Liver (tissue), 3 donors: ENCODE measurements at regions not wholly inside any gene's neighbourhood (a gene's known extent, or its start where the extent isn't known, plus 50 kb on each side); places are given as distances from the start of the nearest gene placed in this dataset.

Experiments used
- EGR1 ChIP-seq, 2 donors: IDR thresholded peaks; 2 replicates each; pipeline ENCODE4 v1.6.1; 2016 to 2018; ENCODE audit warnings: antibody characterized with exemption in 2 of 2, low read depth in 2 of 2
- GABPA ChIP-seq, 2 donors: IDR thresholded peaks in 1 of 2; conservative IDR thresholded peaks in 1 of 2; 2 replicates each; pipeline ENCODE4 v1.6.1; 2016; ENCODE audit warnings: antibody characterized with exemption in 2 of 2, mild to moderate bottlenecking in 1 of 2, moderate library complexity in 1 of 2
- JUND ChIP-seq, 2 donors: IDR thresholded peaks; 2 replicates each; pipeline ENCODE4 v1.6.1; 2016; ENCODE audit warnings: antibody characterized with exemption in 2 of 2
- SP1 ChIP-seq: IDR thresholded peaks from 2 replicates; pipeline ENCODE4 v1.6.1; 2018; ENCODE audit warnings: antibody characterized with exemption, mild to moderate bottlenecking
- TAF1 ChIP-seq: conservative IDR thresholded peaks from 2 replicates; pipeline ENCODE4 v1.6.1; 2016; ENCODE audit warnings: antibody characterized with exemption, mild to moderate bottlenecking
- TF ChIP-seq, protein P1 (sequence below): IDR thresholded peaks from 2 replicates; pipeline ENCODE4 v1.6.1; 2016; ENCODE audit warnings: antibody characterized with exemption
- TF ChIP-seq, protein P2 (sequence below): fragments of 150-350 bp; IDR thresholded peaks from 2 replicates; pipeline ENCODE4 v1.5.1; 2017; ENCODE audit warnings: improper control_type of control experiment, low read depth, low read length; ENCODE audit not compliant: missing input control
- TF ChIP-seq, protein P3 (sequence below): IDR thresholded peaks from 2 replicates; pipeline ENCODE4 v1.6.1; 2016; ENCODE audit warnings: antibody characterized with exemption
- TF ChIP-seq, protein P4 (sequence below): IDR thresholded peaks from 2 replicates; pipeline ENCODE4 v1.6.1; 2016; ENCODE audit warnings: antibody characterized with exemption, mild to moderate bottlenecking
- donor health status: healthy.
- donor health status: healthy.

DNA sequence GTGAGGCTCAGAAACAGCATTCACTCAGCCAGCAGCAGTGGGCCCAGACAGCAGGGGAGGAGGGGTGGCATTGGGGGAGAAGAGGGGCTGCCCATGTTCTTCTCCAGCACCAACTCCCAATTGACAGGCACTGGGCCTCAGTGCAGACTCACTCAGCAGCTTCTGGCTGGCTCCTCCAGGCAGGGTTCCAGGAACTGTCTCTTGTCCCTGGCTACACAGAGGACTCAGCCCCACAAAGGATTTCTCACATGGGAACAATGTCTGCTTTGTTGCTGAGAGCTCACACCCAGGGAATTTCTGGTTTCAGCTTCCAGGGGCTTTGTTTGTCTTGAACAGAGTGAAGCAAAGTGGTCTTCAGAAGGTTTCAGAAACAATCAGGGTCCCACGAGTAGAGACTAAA is 1536.7 kb downstream of the TSPY10 start:
- TF ChIP-seq, protein P1, sequence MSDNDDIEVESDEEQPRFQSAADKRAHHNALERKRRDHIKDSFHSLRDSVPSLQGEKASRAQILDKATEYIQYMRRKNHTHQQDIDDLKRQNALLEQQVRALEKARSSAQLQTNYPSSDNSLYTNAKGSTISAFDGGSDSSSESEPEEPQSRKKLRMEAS, result no peak
- TF ChIP-seq, protein P2, sequence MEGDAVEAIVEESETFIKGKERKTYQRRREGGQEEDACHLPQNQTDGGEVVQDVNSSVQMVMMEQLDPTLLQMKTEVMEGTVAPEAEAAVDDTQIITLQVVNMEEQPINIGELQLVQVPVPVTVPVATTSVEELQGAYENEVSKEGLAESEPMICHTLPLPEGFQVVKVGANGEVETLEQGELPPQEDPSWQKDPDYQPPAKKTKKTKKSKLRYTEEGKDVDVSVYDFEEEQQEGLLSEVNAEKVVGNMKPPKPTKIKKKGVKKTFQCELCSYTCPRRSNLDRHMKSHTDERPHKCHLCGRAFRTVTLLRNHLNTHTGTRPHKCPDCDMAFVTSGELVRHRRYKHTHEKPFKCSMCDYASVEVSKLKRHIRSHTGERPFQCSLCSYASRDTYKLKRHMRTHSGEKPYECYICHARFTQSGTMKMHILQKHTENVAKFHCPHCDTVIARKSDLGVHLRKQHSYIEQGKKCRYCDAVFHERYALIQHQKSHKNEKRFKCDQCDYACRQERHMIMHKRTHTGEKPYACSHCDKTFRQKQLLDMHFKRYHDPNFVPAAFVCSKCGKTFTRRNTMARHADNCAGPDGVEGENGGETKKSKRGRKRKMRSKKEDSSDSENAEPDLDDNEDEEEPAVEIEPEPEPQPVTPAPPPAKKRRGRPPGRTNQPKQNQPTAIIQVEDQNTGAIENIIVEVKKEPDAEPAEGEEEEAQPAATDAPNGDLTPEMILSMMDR, result no peak
- TF ChIP-seq GABPA (IDR thresholded peaks at IDR 0.05 in 1 of 2, conservative IDR thresholded peaks at IDR 0.05 in 1 of 2) (no peak), SP1 (no peak), TAF1 (no peak), JUND (IDR thresholded peaks at IDR 0.05) (no peak), EGR1 (IDR thresholded peaks at IDR 0.05; ENCODE audit: low read depth in 2 of 2) (no peak)
- TF ChIP-seq, protein P3, sequence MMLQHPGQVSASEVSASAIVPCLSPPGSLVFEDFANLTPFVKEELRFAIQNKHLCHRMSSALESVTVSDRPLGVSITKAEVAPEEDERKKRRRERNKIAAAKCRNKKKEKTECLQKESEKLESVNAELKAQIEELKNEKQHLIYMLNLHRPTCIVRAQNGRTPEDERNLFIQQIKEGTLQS, result no peak
- TF ChIP-seq, protein P4, sequence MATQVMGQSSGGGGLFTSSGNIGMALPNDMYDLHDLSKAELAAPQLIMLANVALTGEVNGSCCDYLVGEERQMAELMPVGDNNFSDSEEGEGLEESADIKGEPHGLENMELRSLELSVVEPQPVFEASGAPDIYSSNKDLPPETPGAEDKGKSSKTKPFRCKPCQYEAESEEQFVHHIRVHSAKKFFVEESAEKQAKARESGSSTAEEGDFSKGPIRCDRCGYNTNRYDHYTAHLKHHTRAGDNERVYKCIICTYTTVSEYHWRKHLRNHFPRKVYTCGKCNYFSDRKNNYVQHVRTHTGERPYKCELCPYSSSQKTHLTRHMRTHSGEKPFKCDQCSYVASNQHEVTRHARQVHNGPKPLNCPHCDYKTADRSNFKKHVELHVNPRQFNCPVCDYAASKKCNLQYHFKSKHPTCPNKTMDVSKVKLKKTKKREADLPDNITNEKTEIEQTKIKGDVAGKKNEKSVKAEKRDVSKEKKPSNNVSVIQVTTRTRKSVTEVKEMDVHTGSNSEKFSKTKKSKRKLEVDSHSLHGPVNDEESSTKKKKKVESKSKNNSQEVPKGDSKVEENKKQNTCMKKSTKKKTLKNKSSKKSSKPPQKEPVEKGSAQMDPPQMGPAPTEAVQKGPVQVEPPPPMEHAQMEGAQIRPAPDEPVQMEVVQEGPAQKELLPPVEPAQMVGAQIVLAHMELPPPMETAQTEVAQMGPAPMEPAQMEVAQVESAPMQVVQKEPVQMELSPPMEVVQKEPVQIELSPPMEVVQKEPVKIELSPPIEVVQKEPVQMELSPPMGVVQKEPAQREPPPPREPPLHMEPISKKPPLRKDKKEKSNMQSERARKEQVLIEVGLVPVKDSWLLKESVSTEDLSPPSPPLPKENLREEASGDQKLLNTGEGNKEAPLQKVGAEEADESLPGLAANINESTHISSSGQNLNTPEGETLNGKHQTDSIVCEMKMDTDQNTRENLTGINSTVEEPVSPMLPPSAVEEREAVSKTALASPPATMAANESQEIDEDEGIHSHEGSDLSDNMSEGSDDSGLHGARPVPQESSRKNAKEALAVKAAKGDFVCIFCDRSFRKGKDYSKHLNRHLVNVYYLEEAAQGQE, result no peak
